OCI-LY7 (cell line): ENCODE measurements at regions not wholly inside any gene's neighbourhood (a gene's known extent, or its start where the extent isn't known, plus 50 kb on each side); places are given as distances from the start of the nearest gene placed in this dataset.

ENCODE experiments used
- BruUV-seq: library from RNA; stranded (reverse); fragments of 400-500 nt; replicated peaks from 2 replicates; lab custom pipeline; 2021; lab: Mats Ljungman, UMichigan
- CTCF ChIA-PET: fragments of 300-600 bp; sonication (Branson Sonifier 250); formaldehyde crosslinking; loops from one replicate; lab custom pipeline; 2022; ENCODE audit warnings: antibody characterized with exemption; ENCODE audit not compliant: unreplicated experiment; lab: Charles Lee
- POLR2A ChIA-PET: fragments of 300-600 bp; sonication (Branson Sonifier 250); formaldehyde crosslinking; loops from one replicate; lab custom pipeline; 2022; ENCODE audit warnings: antibody characterized with exemption; lab: Charles Lee
- DNase-seq: peaks from one replicate; pipeline ENCODE4 v3.0.0-alpha.2; 2015; ENCODE audit warnings: low spot score
- H2AFZ ChIP-seq: fragments of 200-600 bp; sonication (generic), shearing (Covaris generic); 2 replicates; pipeline ENCODE4 v1.6.1; 2014; ENCODE audit warnings: mild to moderate bottlenecking, antibody characterized with exemption, low read length, moderate library complexity
- H3K27ac ChIP-seq: fragments of 200-600 bp; sonication (generic); 2 replicates; pipeline ENCODE4 v1.5.1; 2014; ENCODE audit warnings: mixed run types, low read depth, mild to moderate bottlenecking, moderate library complexity, low read length, inconsistent platforms; ENCODE audit not compliant: poor library complexity, severe bottlenecking
- H3K36me3 ChIP-seq: fragments of 200-600 bp; sonication (generic); 2 replicates; pipeline ENCODE4 v1.6.1; 2014; ENCODE audit warnings: mild to moderate bottlenecking, antibody characterized with exemption, low read length, moderate library complexity, mixed read lengths; ENCODE audit not compliant: insufficient read depth
- H3K4me1 ChIP-seq: fragments of 200-600 bp; sonication (generic); 2 replicates; pipeline ENCODE4 v1.5.1; 2014; ENCODE audit warnings: mild to moderate bottlenecking, low read length; ENCODE audit not compliant: insufficient read depth, poor library complexity, severe bottlenecking
- H3K4me2 ChIP-seq: fragments of 200-600 bp; sonication (generic); 2 replicates; pipeline ENCODE4 v1.6.1; 2014; ENCODE audit warnings: mild to moderate bottlenecking, low read length
- H3K4me3 ChIP-seq: fragments of 200-600 bp; sonication (generic); 2 replicates; pipeline ENCODE4 v1.5.1; 2014; ENCODE audit warnings: mild to moderate bottlenecking, low read depth, low read length; ENCODE audit not compliant: poor library complexity, severe bottlenecking
- H3K79me2 ChIP-seq: fragments of 200-600 bp; sonication (generic); 2 replicates; pipeline ENCODE4 v1.6.1; 2016; ENCODE audit warnings: low read depth, mild to moderate bottlenecking, low read length, moderate library complexity, mixed read lengths; ENCODE audit not compliant: insufficient read depth
- H3K9me2 ChIP-seq: fragments of 200-600 bp; sonication (generic); 2 replicates; pipeline ENCODE4 v1.6.1; 2016; ENCODE audit warnings: mild to moderate bottlenecking, low read length, mixed read lengths; ENCODE audit not compliant: insufficient read depth
- H3K9me3 ChIP-seq: fragments of 200-600 bp; sonication (generic); 2 replicates; pipeline ENCODE4 v1.6.1; 2014; ENCODE audit warnings: mild to moderate bottlenecking, mixed run types, low read length, mixed read lengths
- H4K20me1 ChIP-seq: fragments of 200-600 bp; sonication (generic); 2 replicates; pipeline ENCODE4 v1.6.1; 2014; ENCODE audit warnings: mild to moderate bottlenecking, antibody characterized with exemption, low read length, moderate library complexity, mixed read lengths; ENCODE audit not compliant: insufficient read depth
- EZH2phosphoT487 ChIP-seq: fragments of 200-600 bp; sonication (generic); IDR thresholded peaks from 2 replicates; pipeline ENCODE4 v1.6.1; 2018; ENCODE audit warnings: low read depth, borderline replicate concordance, mild to moderate bottlenecking, mixed run types, antibody characterized with exemption, low read length, moderate library complexity, mixed read lengths
- intact Hi-C: fragments of 100-400 bp; cut with micrococcal nuclease; formaldehyde crosslinking; loops from one replicate; pipeline ENCODE4 v1.10.0; 2022; ENCODE audit not compliant: unreplicated experiment
- TF ChIP-seq, protein P1 (sequence below): fragments of 200-600 bp; sonication (generic); conservative IDR thresholded peaks from 2 replicates; pipeline ENCODE4 v1.5.1; 2014; ENCODE audit warnings: mild to moderate bottlenecking, antibody characterized with exemption, low read length, moderate library complexity, mixed read lengths

DNA sequence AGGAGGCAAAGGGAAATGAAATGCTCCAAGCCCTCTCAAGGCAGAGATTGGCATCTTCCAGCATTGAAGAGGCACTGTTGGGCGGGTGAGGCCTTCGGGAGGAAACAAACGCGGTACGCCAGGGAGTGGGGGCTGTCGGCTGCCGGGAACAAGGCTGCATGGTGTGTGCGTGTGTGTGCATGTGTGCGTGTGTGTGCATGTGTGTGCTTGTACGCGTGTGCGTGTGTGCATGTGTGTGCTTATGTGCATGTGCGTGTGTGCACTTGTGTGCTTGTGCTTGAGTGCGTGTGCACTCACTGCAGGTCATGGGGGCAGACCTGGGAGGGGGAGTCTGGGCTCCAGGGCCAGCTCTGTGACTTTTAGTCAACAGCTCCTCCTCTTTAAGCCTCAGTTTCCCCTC is 113.6 kb upstream of the ADRA2C start:
- H3K9me2 ChIP-seq, result no peaks in the 10 kb centered on the region
- H3K36me3 ChIP-seq, result no peaks in the 10 kb centered on the region
- no peaks in the 10 kb centered on the region for H3K79me2 ChIP-seq
- CTCF ChIA-PET, result no interaction called here
- H4K20me1 ChIP-seq, result no peaks in the 10 kb centered on the region
- TF ChIP-seq EZH2phosphoT487, result no peak
- TF ChIP-seq, protein P1, sequence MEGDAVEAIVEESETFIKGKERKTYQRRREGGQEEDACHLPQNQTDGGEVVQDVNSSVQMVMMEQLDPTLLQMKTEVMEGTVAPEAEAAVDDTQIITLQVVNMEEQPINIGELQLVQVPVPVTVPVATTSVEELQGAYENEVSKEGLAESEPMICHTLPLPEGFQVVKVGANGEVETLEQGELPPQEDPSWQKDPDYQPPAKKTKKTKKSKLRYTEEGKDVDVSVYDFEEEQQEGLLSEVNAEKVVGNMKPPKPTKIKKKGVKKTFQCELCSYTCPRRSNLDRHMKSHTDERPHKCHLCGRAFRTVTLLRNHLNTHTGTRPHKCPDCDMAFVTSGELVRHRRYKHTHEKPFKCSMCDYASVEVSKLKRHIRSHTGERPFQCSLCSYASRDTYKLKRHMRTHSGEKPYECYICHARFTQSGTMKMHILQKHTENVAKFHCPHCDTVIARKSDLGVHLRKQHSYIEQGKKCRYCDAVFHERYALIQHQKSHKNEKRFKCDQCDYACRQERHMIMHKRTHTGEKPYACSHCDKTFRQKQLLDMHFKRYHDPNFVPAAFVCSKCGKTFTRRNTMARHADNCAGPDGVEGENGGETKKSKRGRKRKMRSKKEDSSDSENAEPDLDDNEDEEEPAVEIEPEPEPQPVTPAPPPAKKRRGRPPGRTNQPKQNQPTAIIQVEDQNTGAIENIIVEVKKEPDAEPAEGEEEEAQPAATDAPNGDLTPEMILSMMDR, result no peak
- intact Hi-C loops, result no loop called here
- no peak overlapping the region for H3K4me3 ChIP-seq
- no peak for DNase-seq
- no peak overlapping the region for H2AFZ ChIP-seq
- H3K27ac ChIP-seq, result no peak overlapping the region
- peaks cover 30% of the 10 kb centered on the region for H3K4me1 ChIP-seq
- H3K4me2 ChIP-seq, result no peak overlapping the region
- no peaks in the 10 kb centered on the region for H3K9me3 ChIP-seq
- POLR2A ChIA-PET, result no interaction called here
- BruUV-seq, result no TSS peak

DNA sequence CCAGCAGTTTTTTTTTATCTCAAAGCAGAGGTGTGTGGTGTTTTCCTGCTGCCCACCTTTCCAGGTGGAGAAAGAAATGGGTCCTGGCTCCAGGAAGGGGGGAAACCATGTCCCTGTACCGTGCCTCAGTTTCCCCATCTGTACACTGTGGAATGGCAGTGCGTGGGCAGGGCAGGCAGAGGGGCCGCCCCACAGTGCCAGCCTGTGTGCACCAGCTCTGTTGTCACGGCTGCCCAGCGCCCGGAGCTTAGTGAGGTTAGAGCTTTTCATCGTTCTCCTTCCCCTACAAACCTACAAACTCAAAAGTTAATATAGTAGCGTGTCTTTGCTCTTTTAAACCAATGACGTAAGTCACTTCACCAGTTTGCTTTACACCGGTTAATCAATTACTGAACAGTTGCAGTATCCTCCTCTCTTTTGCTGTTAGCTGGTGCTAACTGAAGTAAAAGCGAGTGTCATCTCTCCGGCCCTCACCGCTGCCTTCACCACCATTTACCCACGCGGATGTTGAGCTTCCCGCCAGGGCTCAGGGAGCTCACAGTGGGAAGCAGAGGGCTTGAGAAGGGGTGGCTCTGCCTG is 114.8 kb upstream of the ADRA2C start:
- TF ChIP-seq, protein P1, result no peak
- no peak for TF ChIP-seq EZH2phosphoT487
- intact Hi-C loops, result no loop called here
- Histone ChIP-seq H3K9me3 (no peaks in the 10 kb centered on the region), H3K79me2 (no peaks in the 10 kb centered on the region), H3K9me2 (no peaks in the 10 kb centered on the region), H3K27ac (no peak overlapping the region), H2AFZ (no peak overlapping the region), H4K20me1 (no peaks in the 10 kb centered on the region), H3K4me2 (no peak overlapping the region), H3K4me1 (peaks cover 18% of the 10 kb centered on the region), H3K36me3 (no peaks in the 10 kb centered on the region), H3K4me3 (no peak overlapping the region)
- no peak for DNase-seq
- ChIA-PET CTCF (no interaction called here), POLR2A (interaction anchor here (0.7 kb wide), 1 partner anchor 10 kb away, joined by 4 read pairs; no protein-coding TSS in a partner anchor)
- BruUV-seq, result no TSS peak

DNA sequence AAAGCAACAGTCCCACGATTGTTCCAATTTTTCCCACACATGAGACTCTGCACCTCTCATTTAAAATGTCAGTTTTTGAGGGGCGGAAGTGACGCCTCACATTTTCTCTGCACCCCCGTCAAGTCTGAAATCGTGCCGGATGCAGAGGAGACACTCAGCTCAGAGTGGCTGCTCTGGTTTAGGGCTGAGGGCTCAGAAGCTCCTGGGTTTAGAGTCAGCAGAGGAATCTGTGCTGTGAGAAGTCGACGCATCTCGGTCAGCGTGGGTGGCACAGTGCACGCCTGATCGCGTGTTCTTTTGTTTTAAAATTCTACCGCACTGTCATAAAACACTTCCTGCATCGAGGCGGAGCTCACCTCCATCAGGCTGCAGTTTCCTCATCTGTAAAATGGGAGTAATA is 116.7 kb upstream of the ADRA2C start:
- H4K20me1 ChIP-seq, result no peaks in the 10 kb centered on the region
- TF ChIP-seq, protein P1, result no peak
- TF ChIP-seq EZH2phosphoT487, result no peak
- no peaks in the 10 kb centered on the region for H3K9me3 ChIP-seq
- ChIA-PET POLR2A (no interaction called here), CTCF (no interaction called here)
- intact Hi-C loops, result no loop called here
- no peaks in the 10 kb centered on the region for H3K36me3 ChIP-seq
- no peak overlapping the region for H3K4me2 ChIP-seq
- no peak overlapping the region for H2AFZ ChIP-seq
- no peak for DNase-seq
- no peak overlapping the region for H3K27ac ChIP-seq
- no peaks in the 10 kb centered on the region for H3K9me2 ChIP-seq
- H3K4me1 ChIP-seq, result no peaks in the 10 kb centered on the region
- BruUV-seq, result no TSS peak
- no peaks in the 10 kb centered on the region for H3K79me2 ChIP-seq
- H3K4me3 ChIP-seq, result no peak overlapping the region
